ENCODE measurements at regions not wholly inside any gene's neighbourhood (a gene's known extent, or its start where the extent isn't known, plus 50 kb on each side); places are given as distances from the start of the nearest gene placed in this dataset.

- no peak for DNase-seq
Observed at GRCh38 chr16:85174871-85175723, 62.8 kb upstream of the CIBAR2 start.

- DNase-seq: no peak
Observed at GRCh38 chr16:85175724-85176233, 63.5 kb upstream of the CIBAR2 start.

DNA sequence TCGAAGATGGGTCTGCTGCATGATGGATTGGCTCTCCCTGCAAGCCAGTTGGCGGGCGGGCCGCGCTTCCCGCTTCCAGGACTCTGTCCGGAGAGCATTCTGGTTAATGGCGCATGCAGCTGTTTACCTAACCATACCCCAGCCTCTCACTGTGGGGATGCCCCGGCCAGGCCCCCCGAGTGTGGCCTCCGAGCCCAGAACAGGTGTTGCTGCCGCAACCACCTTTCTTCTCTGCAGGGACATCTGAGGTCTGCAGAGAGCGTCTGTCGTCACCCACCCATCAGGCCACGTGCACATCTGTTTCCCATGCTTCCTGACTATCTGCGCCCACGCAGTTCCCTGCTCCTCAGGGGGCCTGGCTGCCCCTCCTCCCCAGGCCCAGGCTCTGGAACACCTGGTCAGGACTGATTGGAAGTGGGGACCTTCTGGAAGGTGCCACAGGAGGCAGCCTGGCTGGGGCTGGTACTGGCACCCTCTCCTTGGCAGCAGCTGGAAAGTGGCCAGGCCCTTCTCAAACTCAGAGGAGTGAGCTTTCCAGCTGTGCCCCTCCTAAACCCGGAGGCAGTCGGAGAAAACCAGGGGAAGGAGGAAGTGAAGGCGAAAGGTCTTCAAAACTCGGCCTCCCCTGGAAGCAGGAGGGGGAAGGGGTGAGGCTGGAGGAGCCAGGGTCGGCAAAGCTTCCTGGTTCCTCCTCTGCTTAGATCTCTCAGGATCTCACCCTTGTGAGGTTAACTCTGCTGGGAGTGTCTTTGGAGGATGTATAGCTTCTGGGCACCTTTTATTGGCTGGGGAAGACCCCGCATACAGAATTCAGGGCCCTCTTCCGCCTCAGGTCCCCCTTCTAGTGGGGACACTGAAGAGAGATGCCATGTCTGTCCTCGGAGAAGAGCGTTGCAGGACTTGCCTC lies 64.5 kb upstream of the CIBAR2 start:
- no peak for DNase-seq

DNA sequence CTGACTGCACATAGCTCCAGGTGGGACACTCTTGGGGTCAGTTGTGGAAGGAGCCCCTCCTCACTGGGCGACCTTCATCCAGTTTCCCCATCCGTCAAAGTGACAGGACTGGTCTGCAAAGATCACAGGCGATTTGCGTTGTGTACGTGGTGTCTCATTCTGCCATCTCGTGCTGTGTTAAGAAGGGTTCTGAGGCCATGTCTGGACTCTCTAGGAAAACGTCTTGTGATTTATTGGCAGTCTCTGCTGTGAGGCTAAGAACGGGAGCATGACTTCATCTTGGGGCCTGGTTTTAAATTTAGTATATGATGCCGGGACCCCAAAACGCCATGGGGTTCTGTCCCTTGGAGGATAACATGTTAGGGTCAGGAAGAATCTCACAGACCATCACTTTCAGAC lies 65.2 kb upstream of the CIBAR2 start:
- DNase-seq: no peak

DNA sequence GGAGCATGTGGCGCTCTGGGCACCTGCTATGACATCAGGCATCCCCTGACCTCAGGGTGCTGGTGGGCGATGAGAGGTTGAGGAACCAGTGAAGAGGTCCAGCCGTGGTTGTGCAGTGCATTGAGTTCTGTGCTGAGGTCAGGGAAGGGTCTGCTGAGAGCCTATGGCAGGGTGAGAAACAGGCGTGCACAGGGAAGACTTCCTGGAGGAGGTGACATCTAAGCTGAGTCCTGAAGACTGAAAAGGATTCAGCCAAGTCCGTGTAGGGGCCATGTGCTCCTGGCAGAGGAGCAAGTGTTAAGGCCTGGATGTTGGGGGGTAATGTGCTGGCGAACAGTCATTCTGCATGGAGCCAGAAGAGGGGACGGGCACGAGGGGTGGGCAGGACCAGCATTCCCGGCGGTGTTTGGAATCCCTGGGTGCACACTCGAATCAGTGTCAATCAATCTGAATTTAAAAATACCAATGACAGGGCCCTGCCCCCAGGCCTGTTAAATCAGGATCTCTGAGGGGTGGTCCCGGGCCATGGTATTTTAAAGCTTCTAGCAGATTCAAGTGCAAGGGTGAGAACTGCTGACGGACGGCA lies 65.8 kb upstream of the CIBAR2 start:
- no peak for DNase-seq

DNA sequence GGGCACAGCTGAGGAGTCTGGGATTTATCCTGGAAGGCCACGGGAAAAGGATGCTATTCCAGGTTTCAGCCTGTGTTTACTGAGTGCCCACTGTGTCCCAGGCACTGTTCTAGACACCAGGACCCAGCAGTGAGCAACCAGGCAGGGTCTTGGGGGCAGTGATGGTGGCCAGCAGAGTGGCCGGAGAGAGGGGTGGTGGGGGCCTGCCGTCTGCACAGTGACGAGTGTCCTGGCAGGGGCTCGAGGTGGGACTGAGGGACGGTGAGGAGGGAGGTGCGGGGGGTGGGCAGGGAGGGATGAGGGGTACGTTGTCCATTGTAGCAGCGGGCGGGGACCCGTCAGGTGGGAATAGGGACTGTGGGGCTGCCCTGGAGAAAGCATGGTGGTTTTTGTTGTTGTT lies 66.3 kb upstream of the CIBAR2 start:
- DNase-seq: no peak

GRCh38 chr16:85179344-85180046 lies 67.2 kb upstream of the CIBAR2 start:
- DNase-seq: no peak

DNA sequence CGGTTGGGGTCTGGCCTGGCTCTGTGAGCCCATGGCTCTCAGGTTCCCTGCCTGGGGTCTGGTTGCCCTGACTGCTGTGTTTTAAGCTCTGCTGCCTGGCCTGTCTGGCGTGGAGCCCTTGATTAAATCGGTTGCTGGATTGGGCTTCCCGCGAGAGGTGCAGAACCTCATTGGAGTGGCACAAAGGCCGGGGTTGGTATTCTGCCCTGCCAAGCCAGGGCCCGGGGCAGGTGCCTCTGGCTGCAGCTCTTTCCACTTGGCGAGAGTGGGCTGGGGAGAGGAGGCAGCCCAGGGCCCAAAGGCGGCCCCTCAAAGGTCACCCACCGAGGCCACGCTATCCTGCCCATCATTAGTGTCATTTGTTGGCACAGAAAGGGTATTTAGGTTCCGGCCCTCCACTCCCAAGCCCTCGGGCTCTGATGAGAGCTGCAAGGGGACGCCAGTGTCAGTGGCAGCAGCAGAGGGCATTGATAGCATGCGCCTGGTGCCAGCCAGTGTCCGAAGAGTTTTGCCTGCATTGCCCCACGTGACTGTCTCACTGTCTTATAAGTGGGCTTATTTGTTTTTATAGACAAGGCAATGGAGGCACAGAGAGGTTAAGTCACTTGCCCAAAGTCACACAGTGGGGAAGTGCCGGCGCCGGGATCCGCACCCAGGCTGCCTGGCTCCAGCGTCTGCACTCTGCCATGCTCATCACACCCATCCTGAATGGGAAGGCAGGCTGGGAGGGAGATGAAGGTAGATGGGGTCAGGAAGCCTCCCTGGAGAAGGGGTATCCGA lies 68.0 kb upstream of the CIBAR2 start:
- DNase-seq: no peak

DNA sequence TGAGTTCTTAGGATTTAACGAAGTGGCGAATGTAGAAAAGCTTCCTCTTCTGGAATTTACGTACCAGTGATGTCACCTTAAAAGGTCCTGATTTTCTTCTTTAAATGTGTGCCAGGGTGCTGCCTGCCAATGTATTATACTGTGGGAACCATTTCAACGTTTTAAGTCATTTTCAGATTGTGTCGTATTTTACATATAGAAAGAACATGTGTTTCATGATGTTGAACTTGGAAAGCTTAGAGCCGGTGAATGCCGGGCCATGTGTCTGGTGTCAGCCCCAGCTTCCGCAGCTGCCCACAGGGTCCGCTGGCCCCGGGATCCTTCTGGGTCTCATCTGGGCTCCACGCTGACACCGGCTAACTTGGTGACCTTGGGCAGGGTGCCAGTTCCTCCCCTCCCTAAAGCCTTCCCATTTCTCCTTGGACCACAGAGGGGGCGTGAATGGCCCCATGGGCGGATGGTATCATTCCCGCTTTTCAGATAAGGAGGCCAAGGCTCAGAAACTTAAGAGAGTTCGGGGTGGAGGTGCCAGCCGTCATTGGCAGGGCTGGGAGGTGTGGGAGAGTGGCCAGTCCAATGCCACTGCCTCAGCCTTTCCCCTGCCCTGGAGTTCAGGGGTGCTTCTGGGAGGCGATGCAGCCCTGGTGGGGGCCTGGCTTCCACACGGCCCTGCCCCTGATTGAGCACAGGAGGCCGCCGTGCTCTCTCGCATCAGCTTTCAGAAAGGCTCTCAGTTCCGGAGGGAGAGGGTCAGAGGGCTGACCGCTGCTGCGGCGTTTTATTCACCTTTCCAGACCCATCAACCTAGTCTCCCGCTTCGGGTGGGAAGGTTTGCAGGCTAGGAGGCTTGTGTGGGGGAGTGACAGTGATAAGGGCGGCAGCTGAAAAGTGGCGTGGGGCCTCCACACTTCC lies 68.8 kb upstream of the CIBAR2 start:
- DNase-seq: no peak

GRCh38 chr16:85181739-85182129 lies 69.5 kb upstream of the CIBAR2 start:
- no peak for DNase-seq

DNA sequence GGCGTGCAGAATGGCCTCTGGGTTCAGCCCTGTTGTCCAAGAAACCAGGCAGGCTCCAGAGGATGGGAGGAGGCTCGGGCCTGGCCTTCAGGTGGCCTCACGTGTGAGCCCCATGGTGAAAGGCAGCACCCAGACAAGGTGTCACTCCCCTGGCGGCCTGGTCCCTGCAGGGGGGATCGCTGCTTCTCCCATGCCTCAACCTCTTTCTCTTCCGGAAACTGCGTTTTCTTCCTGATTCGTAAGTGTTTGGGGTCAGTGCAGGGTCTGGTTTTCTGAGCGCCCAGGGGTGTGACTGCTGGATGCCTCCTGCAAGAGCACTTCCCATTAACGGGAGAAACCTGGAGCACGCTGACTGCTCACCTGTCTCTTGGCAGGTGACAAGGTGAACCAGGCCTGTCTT lies 70.0 kb upstream of the CIBAR2 start:
- DNase-seq: no peak

- DNase-seq: no peak
Observed at GRCh38 chr16:85182774-85183173, 70.5 kb upstream of the CIBAR2 start.

DNA sequence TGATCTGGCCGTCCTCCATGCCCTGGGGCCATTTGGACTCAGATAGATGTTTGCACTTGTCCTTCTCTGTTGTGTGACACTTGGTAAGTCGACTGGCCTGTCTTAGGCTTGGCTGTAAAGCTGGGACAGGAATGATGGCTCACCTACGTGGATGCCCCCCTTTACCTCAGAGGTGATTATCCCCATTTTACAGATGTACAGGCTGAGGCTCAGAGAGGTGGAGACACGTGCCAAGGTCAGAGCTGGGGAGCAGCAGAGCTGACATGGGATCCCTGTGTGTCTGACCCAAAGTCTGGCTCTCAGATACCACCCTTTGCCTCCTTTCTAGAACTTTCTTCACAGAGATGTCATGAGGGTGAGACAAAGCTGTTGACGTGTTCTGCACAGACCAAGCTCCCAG lies 71.3 kb upstream of the CIBAR2 start:
- DNase-seq: no peak

GRCh38 chr16:85184404-85184803 lies 72.1 kb upstream of the CIBAR2 start:
- DNase-seq: no peak

GRCh38 chr16:85185303-85186100 lies 73.2 kb upstream of the CIBAR2 start:
- no peak for DNase-seq

DNA sequence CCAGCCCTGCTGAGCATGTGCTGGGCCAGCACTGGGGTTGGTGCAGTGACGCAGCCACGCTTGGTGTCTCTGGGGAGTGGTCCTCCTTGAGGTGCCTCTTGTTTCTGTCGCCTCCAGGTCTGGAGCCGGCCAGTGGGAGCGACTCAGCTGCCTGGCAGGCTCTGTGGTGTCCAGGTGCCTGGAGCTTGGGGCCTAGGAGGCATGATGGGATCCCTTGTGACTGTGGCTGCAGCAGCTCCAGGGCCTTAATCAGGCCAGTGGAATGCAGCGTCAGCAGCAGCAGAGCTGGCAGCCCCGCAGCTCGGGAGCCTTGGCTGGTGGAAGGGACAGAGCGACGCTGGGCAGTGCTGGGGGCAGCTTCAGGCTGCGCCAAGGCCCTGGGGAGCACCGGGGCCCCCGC lies 74.7 kb upstream of the CIBAR2 start:
- no peak for DNase-seq

DNA sequence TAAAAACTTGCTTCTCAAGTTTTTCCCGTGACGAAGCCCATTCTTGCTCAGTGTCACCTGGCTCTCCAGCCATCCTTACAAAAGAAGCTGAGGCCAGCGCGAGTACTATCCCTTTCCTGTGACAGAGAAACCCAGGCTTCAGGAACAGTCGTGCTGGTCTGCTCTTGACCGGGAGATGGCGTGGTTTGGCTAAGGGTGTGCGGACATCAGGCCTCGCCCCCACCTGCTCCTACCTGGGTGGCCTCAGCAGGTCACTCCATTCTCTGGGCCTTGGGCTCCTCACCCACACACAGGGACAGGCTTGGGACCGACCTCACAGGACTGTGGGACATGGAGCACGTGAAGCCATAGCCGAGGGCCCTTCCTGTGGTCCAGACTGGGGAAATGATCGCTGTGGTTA lies 75.2 kb upstream of the CIBAR2 start:
- DNase-seq: no peak

GRCh38 chr16:85187886-85188285 lies 75.6 kb upstream of the CIBAR2 start:
- DNase-seq: no peak

- DNase-seq: no peak
Observed at GRCh38 chr16:85188822-85189672, 76.8 kb upstream of the CIBAR2 start.

All from suppressor macrophage treated with lipopolysaccharide for 4 hours (primary cell).